NT2/D1 (cell line): ENCODE measurements at regions not wholly inside any gene's neighbourhood (a gene's known extent, or its start where the extent isn't known, plus 50 kb on each side); places are given as distances from the start of the nearest gene placed in this dataset.

Experiments used
- DNase-seq: peaks from one replicate; pipeline ENCODE4 v3.0.0-alpha.2; 2011; ENCODE audit warnings: low read depth, low spot score
- H3K27me3 ChIP-seq: 2 replicates; pipeline ENCODE4 v1.6.0; 2011; ENCODE audit warnings: mild to moderate bottlenecking; ENCODE audit not compliant: insufficient read length, insufficient read depth
- H3K36me3 ChIP-seq: 2 replicates; pipeline ENCODE4 v1.6.1; 2011; ENCODE audit warnings: mild to moderate bottlenecking, low read length, mixed read lengths; ENCODE audit not compliant: insufficient read depth, insufficient read length
- H3K4me1 ChIP-seq: 2 replicates; pipeline ENCODE4 v1.5.1; 2011; ENCODE audit not compliant: insufficient read depth, insufficient read length
- H3K4me3 ChIP-seq: 2 replicates; pipeline ENCODE4 v1.5.1; 2011; ENCODE audit warnings: low read depth; ENCODE audit not compliant: insufficient read length
- H3K9ac ChIP-seq: 2 replicates; pipeline ENCODE4 v1.6.0; 2011; ENCODE audit warnings: low read depth; ENCODE audit not compliant: insufficient read length
- H3K9me3 ChIP-seq: 2 replicates; pipeline ENCODE4 v1.5.1; 2011; ENCODE audit warnings: mild to moderate bottlenecking, low read length; ENCODE audit not compliant: insufficient read depth
- SUZ12 ChIP-seq: IDR thresholded peaks from 2 replicates; pipeline ENCODE4 v1.6.1; 2011; ENCODE audit not compliant: insufficient read length, insufficient read depth; ENCODE audit errors: extremely low read depth
- YY1 ChIP-seq: IDR thresholded peaks from 2 replicates; pipeline ENCODE4 v1.6.1; 2011; ENCODE audit not compliant: insufficient read length, insufficient read depth
- ZNF274 ChIP-seq: IDR thresholded peaks from 2 replicates; pipeline ENCODE4 v1.6.1; 2011; ENCODE audit warnings: mild to moderate bottlenecking, low read depth, low read length

DNA sequence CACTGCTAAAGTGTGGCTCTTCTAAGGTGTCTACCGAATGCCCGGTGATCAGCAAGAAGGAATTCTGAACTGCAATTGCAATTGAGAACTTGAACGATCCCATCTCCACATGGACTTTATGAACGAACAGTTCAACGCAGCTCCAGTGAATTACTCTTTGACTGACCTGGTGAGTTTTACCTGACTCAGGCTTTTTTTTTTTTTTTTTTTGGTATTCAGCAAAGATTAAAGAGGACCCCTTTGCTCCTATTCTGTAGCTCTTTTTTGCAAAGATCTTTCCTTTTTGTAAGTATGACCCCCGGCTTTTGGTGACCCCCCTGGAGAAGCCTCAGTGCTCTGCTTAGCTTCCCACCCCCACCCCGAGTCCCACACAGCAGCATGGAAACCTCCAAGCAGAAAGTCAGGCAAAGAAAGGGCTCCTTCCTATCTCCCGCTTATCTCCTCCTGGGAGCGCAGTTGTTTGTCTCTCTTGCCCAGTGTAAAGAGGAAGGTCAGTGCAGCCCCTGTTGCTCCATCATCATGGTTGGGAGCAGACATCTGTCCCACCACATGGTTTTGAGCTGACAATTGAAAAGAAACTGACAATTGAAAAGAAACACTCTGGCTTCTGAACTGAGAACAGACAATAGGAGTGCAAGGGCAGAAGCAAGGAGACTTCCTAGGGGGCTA, 72.1 kb upstream of the DIO3 start:
- Histone ChIP-seq H3K36me3 (no peaks in the 10 kb centered on the region), H3K4me3 (no peak overlapping the region), H3K9me3 (peaks cover 14% of the 10 kb centered on the region), H3K27me3 (no peaks in the 10 kb centered on the region), H3K4me1 (no peaks in the 10 kb centered on the region), H3K9ac (no peak overlapping the region)
- DNase-seq, result no peak
- TF ChIP-seq ZNF274 (no peak), SUZ12 (no peak), YY1 (no peak)

DNA sequence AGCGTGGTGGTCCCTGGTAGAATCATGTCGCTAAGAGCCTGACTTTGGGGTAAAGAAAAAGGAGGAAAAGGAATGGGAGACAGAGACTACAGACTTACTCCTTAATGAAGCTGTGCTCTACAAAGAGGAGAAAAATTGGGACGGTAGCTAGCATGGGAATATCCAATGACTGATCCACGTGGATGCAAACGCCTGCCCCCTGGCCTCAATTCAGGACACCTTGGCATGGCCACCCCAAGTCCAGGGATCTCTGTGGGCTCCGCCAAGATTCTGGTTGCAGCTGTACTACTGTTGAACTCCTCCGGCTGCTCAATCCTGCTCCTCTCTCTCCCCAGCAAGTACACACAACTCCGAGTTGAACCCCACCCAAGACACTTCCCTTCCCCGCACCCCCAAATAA, 70.5 kb upstream of the DIO3 start:
- Histone ChIP-seq H3K9me3 (peaks cover 12% of the 10 kb centered on the region), H3K36me3 (no peaks in the 10 kb centered on the region), H3K27me3 (no peaks in the 10 kb centered on the region), H3K9ac (no peak overlapping the region), H3K4me1 (peaks cover 2% of the 10 kb centered on the region), H3K4me3 (no peak overlapping the region)
- no peak for DNase-seq
- no peak for TF ChIP-seq YY1
- TF ChIP-seq SUZ12, result no peak
- TF ChIP-seq ZNF274, result no peak

- Histone ChIP-seq H3K4me1 (peaks cover 4% of the 10 kb centered on the region), H3K27me3 (no peaks in the 10 kb centered on the region), H3K9me3 (peaks cover 2% of the 10 kb centered on the region; the same call in 1 of the 2 replicates), H3K9ac (no peak overlapping the region), H3K4me3 (no peak overlapping the region), H3K36me3 (no peaks in the 10 kb centered on the region)
- TF ChIP-seq YY1 (no peak), ZNF274 (no peak), SUZ12 (no peak)
- DNase-seq, result no peak
Measured at GRCh38 chr14:101491841-101492240, 69.5 kb upstream of the DIO3 start.

GRCh38 chr14:101492716-101493115, 68.6 kb upstream of the DIO3 start:
- Histone ChIP-seq H3K36me3 (no peaks in the 10 kb centered on the region), H3K9ac (no peak overlapping the region), H3K4me3 (no peak overlapping the region), H3K4me1 (peaks cover 10% of the 10 kb centered on the region), H3K9me3 (no peaks in the 10 kb centered on the region), H3K27me3 (no peaks in the 10 kb centered on the region)
- DNase-seq, result no peak
- TF ChIP-seq YY1 (no peak), SUZ12 (no peak), ZNF274 (no peak)

DNA sequence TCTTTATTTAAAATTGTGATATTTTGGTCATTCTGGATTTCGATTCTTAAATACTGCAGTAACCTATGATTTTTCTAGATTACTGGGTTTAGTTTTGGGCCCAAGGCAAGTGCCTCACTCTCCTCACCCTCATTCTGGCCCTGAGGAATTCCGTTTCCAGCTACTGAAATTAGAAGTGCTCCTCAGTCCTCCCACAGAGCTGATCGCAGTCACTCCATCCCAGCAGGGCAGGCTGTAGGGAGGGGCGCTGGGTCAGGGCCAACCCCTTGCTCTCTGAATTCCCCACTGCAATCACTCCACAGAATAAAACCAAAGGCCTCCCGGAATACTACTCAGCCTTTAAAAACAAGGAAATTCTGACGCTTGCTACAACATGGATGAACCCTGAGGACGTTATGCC, 66.5 kb upstream of the DIO3 start:
- Histone ChIP-seq H3K4me1 (peaks cover 10% of the 10 kb centered on the region), H3K9ac (no peak overlapping the region), H3K27me3 (no peaks in the 10 kb centered on the region), H3K36me3 (no peaks in the 10 kb centered on the region), H3K9me3 (no peaks in the 10 kb centered on the region; the same call in 1 of the 2 replicates), H3K4me3 (no peak overlapping the region)
- no peak for DNase-seq
- TF ChIP-seq SUZ12 (no peak), YY1 (no peak), ZNF274 (no peak)

DNA sequence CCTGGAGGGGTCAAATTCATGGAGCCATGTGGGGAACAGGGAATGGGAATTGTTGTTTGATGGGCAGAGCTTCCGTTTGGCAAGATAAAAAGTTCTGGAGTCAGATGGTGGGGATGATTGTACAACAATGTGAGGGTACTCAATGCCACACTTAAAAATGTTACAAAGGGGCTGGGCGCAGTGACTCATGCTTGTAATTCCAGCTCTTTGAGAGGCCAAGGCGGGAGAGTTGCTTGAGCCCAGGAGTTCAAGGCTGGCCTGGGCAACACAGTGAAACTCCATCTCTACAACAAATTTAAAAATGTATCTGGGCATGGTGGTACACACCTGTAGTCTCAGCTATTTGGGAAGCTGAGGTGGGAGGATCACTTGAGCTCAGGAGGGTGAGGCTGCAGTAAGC, 66.0 kb upstream of the DIO3 start:
- TF ChIP-seq SUZ12, result no peak
- TF ChIP-seq ZNF274, result no peak
- TF ChIP-seq YY1, result no peak

DNA sequence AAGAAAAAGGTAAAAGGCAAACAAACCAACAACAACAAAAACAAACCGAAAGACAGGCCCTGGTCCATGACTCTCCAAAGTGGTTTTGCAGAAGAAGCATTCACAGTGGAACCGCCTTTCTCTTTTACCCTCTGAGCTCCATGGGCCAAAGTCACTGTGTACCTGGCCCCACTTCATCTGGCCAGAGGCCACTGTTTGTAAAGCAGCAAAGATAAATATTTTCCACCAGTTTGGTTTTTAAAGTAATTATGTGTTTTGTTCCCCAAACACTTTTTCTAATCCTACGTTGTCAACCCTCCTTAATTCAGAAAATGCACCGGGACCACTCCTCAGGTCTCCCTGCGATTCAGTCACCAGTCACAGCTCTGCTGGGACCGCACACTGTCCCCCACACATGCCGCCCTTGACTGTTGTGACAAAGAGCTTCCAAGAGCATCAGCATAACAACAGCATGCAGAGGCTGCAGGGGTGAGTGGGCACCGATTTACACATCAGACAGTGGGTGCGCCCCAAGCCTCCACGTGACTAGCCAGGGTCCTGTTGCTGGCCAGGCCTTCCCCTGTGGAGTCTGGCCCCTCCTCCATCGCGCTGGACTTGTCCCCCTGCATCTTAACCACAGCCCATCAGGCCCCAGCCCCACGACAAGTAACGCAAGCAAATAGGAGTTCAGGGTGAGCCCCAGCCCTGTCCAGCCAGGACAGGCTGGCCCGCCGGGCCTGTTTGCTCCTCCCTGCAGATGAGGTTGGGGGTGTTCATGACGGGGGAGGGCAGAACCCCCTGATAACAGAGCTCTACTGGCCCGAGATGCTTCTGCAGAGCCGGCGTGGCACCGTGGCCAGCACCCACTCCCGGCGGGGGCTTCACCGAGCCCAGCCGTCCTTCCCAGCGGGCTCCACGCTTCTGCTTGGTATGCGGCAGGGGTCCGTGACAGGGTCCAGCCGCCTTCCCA, 65.2 kb upstream of the DIO3 start:
- Histone ChIP-seq H3K9me3 (no peaks in the 10 kb centered on the region; the same call in 1 of the 2 replicates), H3K4me3 (no peak overlapping the region), H3K9ac (peak overlapping the region; percentile 22), H3K4me1 (peaks cover 10% of the 10 kb centered on the region), H3K36me3 (no peaks in the 10 kb centered on the region), H3K27me3 (no peaks in the 10 kb centered on the region)
- peak; percentile 23 for DNase-seq
- TF ChIP-seq SUZ12, result no peak
- no peak for TF ChIP-seq YY1
- TF ChIP-seq ZNF274, result no peak

More for the DNA sequence above, 66.0 kb upstream of the DIO3 start:
- Histone ChIP-seq H3K27me3 (no peaks in the 10 kb centered on the region), H3K9ac (no peak overlapping the region), H3K4me3 (no peak overlapping the region), H3K4me1 (peaks cover 10% of the 10 kb centered on the region), H3K9me3 (no peaks in the 10 kb centered on the region; the same call in 1 of the 2 replicates), H3K36me3 (no peaks in the 10 kb centered on the region)
- no peak for DNase-seq
